ENCODE measurements at regions not wholly inside any gene's neighbourhood (a gene's known extent, or its start where the extent isn't known, plus 50 kb on each side); places are given as distances from the start of the nearest gene placed in this dataset.

- TF ChIP-seq, protein P1, sequence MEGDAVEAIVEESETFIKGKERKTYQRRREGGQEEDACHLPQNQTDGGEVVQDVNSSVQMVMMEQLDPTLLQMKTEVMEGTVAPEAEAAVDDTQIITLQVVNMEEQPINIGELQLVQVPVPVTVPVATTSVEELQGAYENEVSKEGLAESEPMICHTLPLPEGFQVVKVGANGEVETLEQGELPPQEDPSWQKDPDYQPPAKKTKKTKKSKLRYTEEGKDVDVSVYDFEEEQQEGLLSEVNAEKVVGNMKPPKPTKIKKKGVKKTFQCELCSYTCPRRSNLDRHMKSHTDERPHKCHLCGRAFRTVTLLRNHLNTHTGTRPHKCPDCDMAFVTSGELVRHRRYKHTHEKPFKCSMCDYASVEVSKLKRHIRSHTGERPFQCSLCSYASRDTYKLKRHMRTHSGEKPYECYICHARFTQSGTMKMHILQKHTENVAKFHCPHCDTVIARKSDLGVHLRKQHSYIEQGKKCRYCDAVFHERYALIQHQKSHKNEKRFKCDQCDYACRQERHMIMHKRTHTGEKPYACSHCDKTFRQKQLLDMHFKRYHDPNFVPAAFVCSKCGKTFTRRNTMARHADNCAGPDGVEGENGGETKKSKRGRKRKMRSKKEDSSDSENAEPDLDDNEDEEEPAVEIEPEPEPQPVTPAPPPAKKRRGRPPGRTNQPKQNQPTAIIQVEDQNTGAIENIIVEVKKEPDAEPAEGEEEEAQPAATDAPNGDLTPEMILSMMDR (IDR thresholded peaks at IDR 0.05; ENCODE audit: low read depth, low read length, poor library complexity, severe bottlenecking), result no peak
- TF ChIP-seq EZH2phosphoT487 (IDR thresholded peaks at IDR 0.05; ENCODE audit: borderline replicate concordance, low read length), result no peak
Measured at GRCh38 chr3:95200384-95200783, 1137.5 kb downstream of the NSUN3 start.

All from DOHH2 (cell line).